H1 (cell line): ENCODE measurements at regions not wholly inside any gene's neighbourhood (a gene's known extent, or its start where the extent isn't known, plus 50 kb on each side); places are given as distances from the start of the nearest gene placed in this dataset.

Source experiments
- CTCF ChIA-PET: fragments of 300-600 bp; sonication (Branson Sonifier 250); formaldehyde crosslinking; loops from one replicate; lab custom pipeline; 2021; ENCODE audit not compliant: partially characterized antibody; lab: Charles Lee
- POLR2A ChIA-PET: fragments of 300-600 bp; sonication (Branson Sonifier 250); formaldehyde crosslinking; loops from one replicate; lab custom pipeline; 2021; ENCODE audit warnings: inconsistent platforms; ENCODE audit not compliant: partially characterized antibody; lab: Charles Lee
- DNase-seq, 2 experiments: peaks; one replicate each; pipeline versions ENCODE4 v3.0.0 to v3.0.0-alpha.2; 2010 to 2022; ENCODE audit warnings: low spot score in 2 of 2, low read depth in 1 of 2, mixed read lengths in 1 of 2
- FAIRE-seq: peaks from 2 replicates; lab custom pipeline; 2011; peaks lifted over from hg19 to GRCh38; lab: Jason Lieb, UNC
- H2AFZ ChIP-seq: 2 replicates; pipeline ENCODE4 v1.8.1; 2012; ENCODE audit warnings: low read length, inconsistent platforms
- H2AK5ac ChIP-seq: 2 replicates; pipeline ENCODE4 v1.6.1; 2013; ENCODE audit warnings: low read depth, low read length
- H2BK120ac ChIP-seq: replicated peaks from 2 replicates; pipeline ENCODE3; 2013; ENCODE audit warnings: low read depth, low read length, inconsistent platforms
- H2BK12ac ChIP-seq: 2 replicates; pipeline ENCODE4 v1.6.1; 2013; ENCODE audit warnings: low read depth, low read length
- H2BK15ac ChIP-seq: 2 replicates; pipeline ENCODE4 v1.6.1; 2013; ENCODE audit warnings: low read length
- H2BK20ac ChIP-seq: 2 replicates; pipeline ENCODE4 v1.6.1; 2013; ENCODE audit warnings: low read length
- H2BK5ac ChIP-seq: 2 replicates; pipeline ENCODE4 v1.6.1; 2013; ENCODE audit warnings: low read depth, low read length
- H3K14ac ChIP-seq: 2 replicates; pipeline ENCODE4 v1.6.1; 2013; ENCODE audit warnings: inconsistent platforms; ENCODE audit not compliant: insufficient read length
- H3K18ac ChIP-seq: 2 replicates; pipeline ENCODE4 v1.6.1; 2013; ENCODE audit warnings: low read length; ENCODE audit errors: extremely low read depth
- H3K23ac ChIP-seq: 2 replicates; pipeline ENCODE4 v1.6.1; 2013; ENCODE audit warnings: inconsistent platforms; ENCODE audit not compliant: insufficient read length
- H3K23me2 ChIP-seq: 2 replicates; pipeline ENCODE4 v1.6.1; 2013; ENCODE audit warnings: low read depth, low read length
- H3K27ac ChIP-seq: 2 replicates; pipeline ENCODE4 v1.6.1; 2011; ENCODE audit warnings: low read depth, low read length, inconsistent platforms
- H3K27me3 ChIP-seq, 4 experiments: replicated peaks in 1 of 4; 1 replicate in 1 of 4; 2 replicates in 3 of 4; pipeline versions ENCODE4 v1.6.1 to v1.8.1; 2011 to 2013; ENCODE audit warnings: low read length in 3 of 4, mild to moderate bottlenecking in 3 of 4, inconsistent platforms in 2 of 4, mixed read lengths in 2 of 4, moderate library complexity in 1 of 4; ENCODE audit not compliant: control insufficient read depth in 3 of 4, insufficient read depth in 3 of 4; ENCODE audit errors: extremely low read depth in 1 of 4
- H3K36me3 ChIP-seq, 4 experiments: 2 replicates each; pipeline versions ENCODE4 v1.6.1 to v1.8.1; 2011 to 2013; ENCODE audit warnings: mild to moderate bottlenecking in 4 of 4, low read length in 3 of 4, moderate library complexity in 2 of 4, control low read depth in 1 of 4, inconsistent platforms in 1 of 4; ENCODE audit not compliant: insufficient read depth in 4 of 4, control insufficient read depth in 2 of 4
- H3K4ac ChIP-seq: replicated peaks from 2 replicates; pipeline ENCODE3; 2013; ENCODE audit warnings: low read length, low read depth, mixed read lengths, inconsistent platforms; ENCODE audit not compliant: insufficient read length
- H3K4me1 ChIP-seq, 4 experiments: replicated peaks in 1 of 4; 1 replicate in 1 of 4; 2 replicates in 3 of 4; pipeline versions ENCODE4 v1.6.1 to v1.8.1; 2011 to 2013; ENCODE audit warnings: low read length in 3 of 4, inconsistent platforms in 2 of 4, mixed read lengths in 1 of 4; ENCODE audit not compliant: insufficient read depth in 4 of 4, control insufficient read depth in 3 of 4
- H3K4me2 ChIP-seq, 2 experiments: 2 replicates each; pipeline versions ENCODE4 v1.6.1 to v1.8.1; 2011 to 2013; ENCODE audit warnings: low read depth in 2 of 2, low read length in 2 of 2, control low read depth in 1 of 2, inconsistent platforms in 1 of 2, mild to moderate bottlenecking in 1 of 2; ENCODE audit not compliant: insufficient read depth in 1 of 2
- H3K4me3 ChIP-seq, 4 experiments: fragments of 200-600, 300-600 bp in 1 of 4; sonication (generic), shearing (Covaris generic), sonication (Bioruptor Twin) in 1 of 4; 2 replicates each; pipeline versions ENCODE4 v1.5.1 to v1.8.1; 2011 to 2016; ENCODE audit warnings: low read length in 4 of 4, low read depth in 3 of 4, control low read depth in 2 of 4, inconsistent platforms in 2 of 4, mild to moderate bottlenecking in 2 of 4, mixed read lengths in 1 of 4, moderate library complexity in 1 of 4; ENCODE audit not compliant: insufficient read depth in 2 of 4; ENCODE audit errors: extremely low read depth in 1 of 4
- H3K56ac ChIP-seq: replicated peaks from 2 replicates; pipeline ENCODE3; 2013; ENCODE audit warnings: low read depth, mild to moderate bottlenecking, mixed read lengths, low read length, inconsistent platforms; ENCODE audit not compliant: insufficient read length
- H3K79me1 ChIP-seq: 2 replicates; pipeline ENCODE4 v1.6.1; 2013; ENCODE audit warnings: low read depth, low read length, control low read depth
- H3K79me2 ChIP-seq, 2 experiments: 2 replicates each; pipeline versions ENCODE4 v1.6.1 to v1.8.1; 2012 to 2013; ENCODE audit warnings: low read length in 2 of 2, mild to moderate bottlenecking in 2 of 2, inconsistent platforms in 1 of 2; ENCODE audit not compliant: insufficient read depth in 2 of 2, control insufficient read depth in 1 of 2
- H3K9ac ChIP-seq, 4 experiments: replicated peaks in 1 of 4; 1 replicate in 1 of 4; 2 replicates in 3 of 4; pipeline versions ENCODE4 v1.6.1 to v1.8.1; 2011 to 2013; ENCODE audit warnings: low read depth in 3 of 4, low read length in 3 of 4, control low read depth in 2 of 4, mild to moderate bottlenecking in 2 of 4, moderate library complexity in 2 of 4, inconsistent platforms in 1 of 4; ENCODE audit errors: extremely low read depth in 1 of 4
- H3K9me3 ChIP-seq, 2 experiments: 2 replicates each; pipeline versions ENCODE4 v1.6.1 to v1.8.1; 2012 to 2013; ENCODE audit warnings: mild to moderate bottlenecking in 2 of 2, moderate library complexity in 2 of 2, control low read depth in 1 of 2, inconsistent platforms in 1 of 2, low read depth in 1 of 2, low read length in 1 of 2, mixed read lengths in 1 of 2; ENCODE audit not compliant: insufficient read depth in 2 of 2
- H4K20me1 ChIP-seq, 2 experiments: replicated peaks in 1 of 2; 2 replicates each; pipeline versions ENCODE3 to v1.8.1; 2011 to 2013; ENCODE audit warnings: inconsistent platforms in 2 of 2, low read length in 2 of 2, mild to moderate bottlenecking in 1 of 2; ENCODE audit not compliant: insufficient read depth in 2 of 2, control insufficient read depth in 1 of 2
- H4K5ac ChIP-seq: 2 replicates; pipeline ENCODE4 v1.6.1; 2013; ENCODE audit warnings: low read length, low read depth, mixed read lengths, inconsistent platforms; ENCODE audit not compliant: insufficient read length
- H4K8ac ChIP-seq: 2 replicates; pipeline ENCODE4 v1.8.0; 2013; ENCODE audit warnings: mild to moderate bottlenecking, moderate library complexity, low read length, inconsistent platforms; ENCODE audit not compliant: insufficient read depth; ENCODE audit errors: extremely low read depth
- H4K91ac ChIP-seq: replicated peaks from 2 replicates; pipeline ENCODE3; 2013; ENCODE audit warnings: low read length, mixed read lengths, inconsistent platforms; ENCODE audit not compliant: insufficient read length
- CEBPB ChIP-seq: IDR thresholded peaks from 2 replicates; pipeline ENCODE4 v1.6.1; 2012; ENCODE audit warnings: low read depth, low read length
- CTBP2 ChIP-seq: IDR thresholded peaks from 2 replicates; pipeline ENCODE4 v1.7.0; 2011; ENCODE audit warnings: borderline replicate concordance, mild to moderate bottlenecking, moderate library complexity, mixed read lengths, low read length; ENCODE audit not compliant: insufficient read depth, insufficient read length
- EZH2 ChIP-seq: fragments of 200-600 bp; sonication (generic); IDR thresholded peaks from 2 replicates; pipeline ENCODE4 v1.7.1; 2012; ENCODE audit warnings: low read depth, mild to moderate bottlenecking, moderate library complexity, low read length, inconsistent platforms; ENCODE audit not compliant: severe bottlenecking
- GABPA ChIP-seq: IDR thresholded peaks from 2 replicates; pipeline ENCODE4 v1.6.1; 2011; ENCODE audit warnings: mild to moderate bottlenecking, low read length, moderate library complexity, borderline replicate concordance; ENCODE audit not compliant: insufficient read depth
- GTF2F1 ChIP-seq: IDR thresholded peaks from 2 replicates; pipeline ENCODE4 v1.6.1; 2012; ENCODE audit warnings: low read depth, low read length, improper control_type of control experiment, borderline replicate concordance
- KDM4A ChIP-seq: IDR thresholded peaks from one replicate; pipeline ENCODE4 v1.7.1; 2012; ENCODE audit warnings: low read depth, mild to moderate bottlenecking, moderate library complexity, low read length, inconsistent platforms; ENCODE audit not compliant: severe bottlenecking
- MAFK ChIP-seq: IDR thresholded peaks from 2 replicates; pipeline ENCODE4 v1.6.1; 2012; ENCODE audit warnings: low read depth, mild to moderate bottlenecking, improper control_type of control experiment, low read length
- MAX ChIP-seq: IDR thresholded peaks from 2 replicates; pipeline ENCODE4 v1.6.1; 2012; ENCODE audit warnings: inconsistent platforms
- NRF1 ChIP-seq: IDR thresholded peaks from 2 replicates; pipeline ENCODE4 v1.6.1; 2011; ENCODE audit warnings: mild to moderate bottlenecking, low read depth, low read length, improper control_type of control experiment
- PHF8 ChIP-seq: fragments of 200-600 bp; sonication (generic); conservative IDR thresholded peaks from 2 replicates; pipeline ENCODE4 v1.7.1; 2012; ENCODE audit warnings: low read depth, mild to moderate bottlenecking, inconsistent platforms, low read length, moderate library complexity
- RBBP5 ChIP-seq: IDR thresholded peaks from 2 replicates; pipeline ENCODE4 v1.7.1; 2012; ENCODE audit warnings: low read depth, mild to moderate bottlenecking, inconsistent platforms, low read length, moderate library complexity, borderline replicate concordance
- RNF2 ChIP-seq: fragments of 200-900, 300-1000 bp; sonication (generic); IDR thresholded peaks from 2 replicates; pipeline ENCODE4 v1.7.1; 2016; ENCODE audit warnings: borderline replicate concordance, low read depth, mild to moderate bottlenecking, antibody characterized with exemption, low read length; ENCODE audit not compliant: poor library complexity, severe bottlenecking; ENCODE audit errors: missing control alignments
- RXRA ChIP-seq: IDR thresholded peaks from 2 replicates; pipeline ENCODE4 v1.6.1; 2011; ENCODE audit warnings: low read depth, mild to moderate bottlenecking, low read length, moderate library complexity; ENCODE audit not compliant: insufficient read depth
- TEAD4 ChIP-seq: IDR thresholded peaks from 2 replicates; pipeline ENCODE4 v1.6.1; 2012; ENCODE audit warnings: low read depth, low read length, inconsistent platforms, mixed read lengths
- WGBS, 2 experiments: shearing (Covaris generic) in 1 of 2; methylation state at CpG; one replicate each; pipeline versions ENCODE4 v1.1.6 to v1.1.7; 2013 to 2015; ENCODE audit warnings: low lambda C conversion rate in 2 of 2, mixed read lengths in 2 of 2, inconsistent platforms in 1 of 2, low coverage in 1 of 2, missing lambda C conversion rate in 1 of 2; ENCODE audit not compliant: insufficient replicate concordance in 2 of 2, insufficient coverage in 1 of 2, insufficient read length in 1 of 2; ENCODE audit errors: extremely low coverage in 1 of 2, missing lambda C conversion rate in 1 of 2; 5-methylcytosine and 5-hydroxymethylcytosine counted together

- H4K8ac ChIP-seq: no peak overlapping the region
- H2BK5ac ChIP-seq: no peak overlapping the region
- H3K14ac ChIP-seq: no peak overlapping the region
- no peak overlapping the region for H2AFZ ChIP-seq
- H2BK120ac ChIP-seq: no peak overlapping the region
- H4K20me1 ChIP-seq: no peaks in the 10 kb centered on the region
- POLR2A ChIA-PET: no interaction called here
- DNase-seq: no peak
- peaks cover 0 to 2% (median 1%) of the 10 kb centered on the region in 4 experiments; a peak in 1 of 7 replicates for H3K27me3 ChIP-seq
- no peak overlapping the region for H3K9ac ChIP-seq
- H3K27ac ChIP-seq: no peak overlapping the region
- H3K4me3 ChIP-seq: no peak overlapping the region
- H3K56ac ChIP-seq: no peak overlapping the region
- H3K9me3 ChIP-seq: no peaks in the 10 kb centered on the region
- no peak overlapping the region for H3K23ac ChIP-seq
- no peak overlapping the region for H4K5ac ChIP-seq
- no peaks in the 10 kb centered on the region for H3K79me1 ChIP-seq
- no peak overlapping the region for H3K18ac ChIP-seq
- FAIRE-seq: no peak
- no peaks in the 10 kb centered on the region for H3K36me3 ChIP-seq
- H2AK5ac ChIP-seq: no peak overlapping the region
- CTCF ChIA-PET: interaction anchor here (0.5 to 4.3 kb wide), 28 partner anchors 8 to 1207 kb away, joined by 3 to 26 read pairs (median 6); no protein-coding TSS in a partner anchor
- H2BK20ac ChIP-seq: no peak overlapping the region
- peaks cover 0 to 6% (median 2%) of the 10 kb centered on the region in 4 experiments; a peak in 2 of 7 replicates for H3K4me1 ChIP-seq
- H2BK15ac ChIP-seq: no peak overlapping the region
- no peak overlapping the region for H3K4me2 ChIP-seq
- 78% methylated on average over 2 of the region's 2 CpGs; no CpG with 5 or more reads in 1 of the 2 experiments for WGBS, 2 experiments
- no peak overlapping the region for H3K4ac ChIP-seq
- no peak overlapping the region for H2BK12ac ChIP-seq
- no peaks in the 10 kb centered on the region for H3K79me2 ChIP-seq
- H3K23me2 ChIP-seq: no peaks in the 10 kb centered on the region
- no peak overlapping the region for H4K91ac ChIP-seq
- TF ChIP-seq PHF8: no peak
- TF ChIP-seq RBBP5: no peak
- no peak for TF ChIP-seq CTBP2
- TF ChIP-seq RNF2: no peak
- no peak for TF ChIP-seq RXRA
- no peak for TF ChIP-seq GTF2F1
- TF ChIP-seq CEBPB: no peak
- no peak for TF ChIP-seq MAFK
- no peak for TF ChIP-seq MAX
- no peak for TF ChIP-seq GABPA
- no peak for TF ChIP-seq EZH2
- TF ChIP-seq KDM4A: no peak
- TF ChIP-seq NRF1: no peak
- no peak for TF ChIP-seq TEAD4
Measured at GRCh38 chrX:69386681-69387080, 117.4 kb upstream of the NALF2 start.
